B cell (primary cell): ENCODE measurements at regions not wholly inside any gene's neighbourhood (a gene's known extent, or its start where the extent isn't known, plus 50 kb on each side); places are given as distances from the start of the nearest gene placed in this dataset.

Source experiments
- ATAC-seq: fragments of 200-7000 bp; cut with Tn5 transposase; one replicate; pipeline ENCODE4 v1.10.0; 2021; ENCODE audit warnings: low read depth, mild to moderate bottlenecking, moderate number of reproducible peaks, moderate library complexity
- CTCF ChIA-PET: fragments of 350-600 bp; sonication (Branson Sonifier 250); formaldehyde crosslinking; loops from one replicate; lab custom pipeline; 2021; ENCODE audit warnings: antibody characterized with exemption, inconsistent platforms; lab: Charles Lee
- POLR2A ChIA-PET: fragments of 350-600 bp; sonication (Branson Sonifier 250); formaldehyde crosslinking; loops from one replicate; lab custom pipeline; 2021; ENCODE audit warnings: antibody characterized with exemption; lab: Charles Lee
- DNase-seq: peaks from one replicate; pipeline ENCODE4 v3.0.0; 2013
- H2AFZ ChIP-seq: 2 replicates; pipeline ENCODE4 v1.6.1; 2012; ENCODE audit warnings: mild to moderate bottlenecking, low read depth, low read length; ENCODE audit not compliant: insufficient read depth, poor library complexity, severe bottlenecking
- H3K27ac ChIP-seq, 2 donors: 1 replicate in 1 of 2; 2 replicates in 1 of 2; pipeline ENCODE4 v1.5.1; 2012 to 2013; ENCODE audit warnings: low read length in 2 of 2, mild to moderate bottlenecking in 2 of 2, moderate library complexity in 1 of 2
- H3K27me3 ChIP-seq, 4 experiments: fragments of 200-600 bp in 1 of 4; sonication (generic) in 1 of 4; replicated peaks in 1 of 4; 1 replicate in 2 of 4; 2 replicates in 2 of 4; pipeline versions ENCODE4 v1.6.1 to v1.7.0; 2013 to 2016; ENCODE audit warnings: low read length in 3 of 4, mild to moderate bottlenecking in 2 of 4, mixed read lengths in 1 of 4, moderate library complexity in 1 of 4; ENCODE audit not compliant: insufficient read depth in 4 of 4, control insufficient read depth in 3 of 4; ENCODE audit errors: control extremely low read depth in 1 of 4
- H3K36me3 ChIP-seq, 2 experiments: replicated peaks in 1 of 2; 1 replicate in 1 of 2; 2 replicates in 1 of 2; pipeline versions ENCODE4 v1.6.1 to v1.7.1; 2013; ENCODE audit warnings: low read length in 1 of 2; ENCODE audit not compliant: insufficient read depth in 2 of 2, control insufficient read depth in 1 of 2; ENCODE audit errors: control extremely low read depth in 1 of 2, extremely low read depth in 1 of 2
- H3K4me1 ChIP-seq, 2 donors: fragments of 200-600 bp in 1 of 2; sonication (generic) in 1 of 2; 1 replicate in 1 of 2; 2 replicates in 1 of 2; pipeline versions ENCODE4 v1.5.1 to v1.6.1; 2013 to 2017; ENCODE audit warnings: low read length in 2 of 2; ENCODE audit not compliant: control insufficient read depth in 2 of 2, insufficient read depth in 2 of 2
- H3K4me2 ChIP-seq: replicated peaks from 2 replicates; pipeline ENCODE3; 2012; ENCODE audit warnings: mild to moderate bottlenecking, low read depth, low read length; ENCODE audit not compliant: poor library complexity, severe bottlenecking
- H3K4me3 ChIP-seq, 5 experiments: fragments of 200-600 bp in 1 of 5; sonication (generic) in 1 of 5; 1 replicate in 3 of 5; 2 replicates in 2 of 5; pipeline versions ENCODE4 v1.5.1 to v1.7.0; 2011 to 2016; ENCODE audit warnings: low read length in 4 of 5, mild to moderate bottlenecking in 4 of 5, low read depth in 2 of 5, control low read depth in 1 of 5, moderate library complexity in 1 of 5; ENCODE audit not compliant: insufficient read depth in 1 of 5; ENCODE audit errors: control extremely low read depth in 1 of 5, extremely low read depth in 1 of 5
- H3K79me2 ChIP-seq: fragments of 200-600 bp; sonication (generic); one replicate; pipeline ENCODE4 v1.6.0; 2016; ENCODE audit warnings: low read length; ENCODE audit not compliant: control insufficient read depth, insufficient read depth
- H3K9ac ChIP-seq: fragments of 200-600 bp; sonication (generic); 2 replicates; pipeline ENCODE4 v1.6.1; 2017; ENCODE audit warnings: mild to moderate bottlenecking, low read length, moderate library complexity
- H3K9me3 ChIP-seq, 3 donors: one replicate each; pipeline versions ENCODE4 v1.6.1 to v1.7.1; 2013; ENCODE audit warnings: low read length in 2 of 3; ENCODE audit not compliant: control insufficient read depth in 2 of 3, insufficient read depth in 1 of 3; ENCODE audit errors: control extremely low read depth in 1 of 3
- H4K20me1 ChIP-seq: 2 replicates; pipeline ENCODE4 v1.6.0; 2012; ENCODE audit warnings: mild to moderate bottlenecking, low read length; ENCODE audit not compliant: insufficient read depth, control insufficient read depth, poor library complexity, severe bottlenecking
- H3K27ac Mint-ChIP-seq: one replicate; pipeline ENCODE4 v1.8.0; 2021; ENCODE audit warnings: mixed read lengths
- H3K27me3 Mint-ChIP-seq: one replicate; pipeline ENCODE4 v1.8.0; 2021; ENCODE audit warnings: mixed read lengths
- H3K4me1 Mint-ChIP-seq: one replicate; pipeline ENCODE4 v1.8.0; 2021; ENCODE audit warnings: mixed read lengths
- H3K4me3 Mint-ChIP-seq: one replicate; pipeline ENCODE4 v1.8.0; 2021; ENCODE audit warnings: mixed read lengths
- H3K9me3 Mint-ChIP-seq: one replicate; pipeline ENCODE4 v1.8.0; 2022; ENCODE audit warnings: mixed read lengths; ENCODE audit not compliant: insufficient read depth
- CTCF ChIP-seq: fragments of 200-600 bp; IDR thresholded peaks from one replicate; pipeline ENCODE4 v1.8.0; 2022; ENCODE audit warnings: antibody characterized with exemption, mild to moderate bottlenecking
- EZH2 ChIP-seq: IDR thresholded peaks from 2 replicates; pipeline ENCODE4 v1.6.1; 2012; ENCODE audit warnings: borderline replicate concordance, low read depth, mild to moderate bottlenecking, moderate library complexity, low read length; ENCODE audit not compliant: insufficient read depth, poor library complexity, severe bottlenecking
- WGBS: methylation state at CpG from one replicate; pipeline ENCODE4 v1.1.5; 2013; ENCODE audit warnings: missing lambda C conversion rate; ENCODE audit not compliant: insufficient coverage; 5-methylcytosine and 5-hydroxymethylcytosine counted together
- intact Hi-C: fragments of 100-400 bp; cut with micrococcal nuclease; formaldehyde crosslinking; loops from one replicate; pipeline ENCODE4 v1.10.0; 2022

GRCh38 chr1:114274621-114275317, 121.1 kb upstream of the SYT6 start:
- ChIA-PET CTCF (no interaction called here), POLR2A (no interaction called here)
- Histone ChIP-seq H3K27ac (no peak overlapping the region), H4K20me1 (no peaks in the 10 kb centered on the region), H3K79me2 (no peaks in the 10 kb centered on the region), H3K4me2 (no peak overlapping the region), H3K9ac (no peak overlapping the region), H3K36me3 (no peaks in the 10 kb centered on the region), H3K4me1 (no peaks in the 10 kb centered on the region), H3K9me3 (no peaks in the 10 kb centered on the region), H2AFZ (no peak overlapping the region), H3K27me3 (peaks cover 0 to 8% (median 1%) of the 10 kb centered on the region in 4 experiments), H3K4me3 (no peak overlapping the region)
- Mint-ChIP-seq H3K27ac (no peak overlapping the region), H3K4me1 (no peaks in the 10 kb centered on the region), H3K9me3 (no peaks in the 10 kb centered on the region), H3K4me3 (no peak overlapping the region), H3K27me3 (peaks cover 28% of the 10 kb centered on the region)
- no peak for TF ChIP-seq CTCF
- TF ChIP-seq EZH2: no peak
- ATAC-seq (no peak), DNase-seq (no peak)
- WGBS: 80% methylated on average over 2 of the region's 5 CpGs
- intact Hi-C loops: no loop called here

GRCh38 chr1:114272593-114272992, 118.9 kb upstream of the SYT6 start:
- 71% methylated on average over 1 of the region's 3 CpGs for WGBS
- Histone ChIP-seq H2AFZ (no peak overlapping the region), H3K4me2 (no peak overlapping the region), H4K20me1 (no peaks in the 10 kb centered on the region), H3K79me2 (no peaks in the 10 kb centered on the region), H3K9me3 (no peaks in the 10 kb centered on the region), H3K4me3 (no peak overlapping the region), H3K27me3 (peaks cover 0 to 8% (median 3%) of the 10 kb centered on the region in 4 experiments), H3K27ac (no peak overlapping the region), H3K4me1 (no peaks in the 10 kb centered on the region), H3K36me3 (no peaks in the 10 kb centered on the region), H3K9ac (no peak overlapping the region)
- intact Hi-C loops: no loop called here
- ChIA-PET CTCF (interaction anchor here (5.6 kb wide), 1 partner anchor 11 kb away, joined by 48 read pairs; no protein-coding TSS in a partner anchor), POLR2A (no interaction called here)
- no peak for DNase-seq
- no peak for ATAC-seq
- Mint-ChIP-seq H3K4me3 (no peak overlapping the region), H3K27ac (no peak overlapping the region), H3K4me1 (no peaks in the 10 kb centered on the region), H3K9me3 (no peaks in the 10 kb centered on the region), H3K27me3 (peaks cover 36% of the 10 kb centered on the region)
- no peak for TF ChIP-seq CTCF
- no peak for TF ChIP-seq EZH2
